SIG-M5 treated with dmso at 0.1 percent for 504 hours (cell line): ENCODE measurements at regions not wholly inside any gene's neighbourhood (a gene's known extent, or its start where the extent isn't known, plus 50 kb on each side); places are given as distances from the start of the nearest gene placed in this dataset.

Source experiments
- DNase-seq: peaks from one replicate; lab custom pipeline; 2025; ENCODE audit not compliant: unreplicated experiment; lab: John Stamatoyannopoulos, UW

DNA sequence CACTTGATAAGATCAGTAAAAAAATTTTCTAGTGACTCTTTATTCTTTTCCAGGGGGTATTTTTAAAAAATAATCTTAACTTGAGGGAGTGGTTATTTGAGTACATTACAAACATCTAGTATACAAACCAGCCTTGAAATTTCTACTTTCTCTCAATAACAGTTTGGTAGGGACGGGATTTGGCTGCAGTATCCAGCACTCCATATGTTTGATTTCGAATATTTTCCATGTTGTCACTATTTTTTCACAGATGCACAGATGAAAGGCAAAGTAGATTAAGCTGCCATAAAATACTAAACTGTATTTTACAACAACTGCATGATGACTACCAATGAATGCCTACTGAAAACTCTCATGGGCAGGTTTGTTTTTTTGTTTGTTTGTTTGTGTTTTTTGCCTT lies 225.0 kb downstream of the COX7B2 start:
- DNase-seq: no peak

DNA sequence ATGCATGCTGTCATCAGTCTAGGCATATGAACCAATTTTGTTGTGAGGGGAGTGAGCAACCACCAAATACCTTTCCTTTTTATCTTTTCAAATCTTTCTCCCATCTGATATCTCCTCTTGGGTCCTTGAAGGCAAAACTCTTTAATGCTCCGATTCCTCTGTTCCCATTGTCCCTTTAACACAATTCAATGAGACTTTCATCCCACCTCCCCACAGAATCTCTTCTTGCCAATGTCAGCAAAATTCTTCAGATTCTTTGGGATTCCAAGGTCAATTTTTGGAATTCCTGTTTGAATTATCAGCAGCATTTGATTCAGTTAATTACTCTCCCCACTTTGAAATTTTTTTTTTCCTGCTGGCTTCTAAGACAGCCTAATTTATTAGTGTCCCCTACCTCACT lies 232.7 kb downstream of the COX7B2 start:
- no peak for DNase-seq

DNA sequence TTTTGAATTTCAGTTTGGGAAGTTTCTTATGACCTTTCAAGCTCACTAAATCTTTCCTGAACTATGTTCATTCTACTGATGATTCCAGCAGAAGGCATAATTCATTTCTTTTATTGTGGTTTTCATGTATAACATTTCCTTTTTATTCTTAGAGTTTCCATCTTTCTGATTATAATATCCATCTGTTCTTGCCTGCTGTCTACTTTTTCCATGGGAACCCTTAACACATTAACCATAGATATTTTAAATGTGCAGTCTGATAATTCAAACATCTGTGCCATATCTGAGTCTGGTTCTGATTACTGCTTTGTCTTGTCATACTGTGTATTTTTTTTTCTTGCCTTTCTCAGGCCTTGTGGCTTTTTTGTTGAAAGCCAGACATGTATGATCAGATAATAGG lies 234.7 kb downstream of the COX7B2 start:
- DNase-seq: no peak

DNA sequence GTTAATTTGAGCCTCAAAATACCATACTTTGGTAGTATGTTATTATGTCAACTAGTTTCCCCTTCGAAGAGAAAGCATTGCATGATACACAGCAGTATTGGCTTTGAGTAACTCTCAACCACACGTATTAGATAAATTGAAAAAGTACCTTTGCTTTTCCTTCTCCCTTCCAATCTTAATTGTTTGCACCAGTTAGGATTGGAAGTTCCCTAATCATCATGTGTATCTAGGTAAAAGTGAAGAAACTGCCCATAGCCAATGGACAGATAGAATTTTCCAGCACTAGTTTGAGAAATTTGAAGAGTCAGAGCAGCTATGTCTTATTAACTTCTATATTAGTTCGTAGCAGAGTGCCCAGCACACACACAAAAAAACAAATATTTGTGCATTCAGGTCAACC lies 241.3 kb downstream of the COX7B2 start:
- DNase-seq: no peak

DNA sequence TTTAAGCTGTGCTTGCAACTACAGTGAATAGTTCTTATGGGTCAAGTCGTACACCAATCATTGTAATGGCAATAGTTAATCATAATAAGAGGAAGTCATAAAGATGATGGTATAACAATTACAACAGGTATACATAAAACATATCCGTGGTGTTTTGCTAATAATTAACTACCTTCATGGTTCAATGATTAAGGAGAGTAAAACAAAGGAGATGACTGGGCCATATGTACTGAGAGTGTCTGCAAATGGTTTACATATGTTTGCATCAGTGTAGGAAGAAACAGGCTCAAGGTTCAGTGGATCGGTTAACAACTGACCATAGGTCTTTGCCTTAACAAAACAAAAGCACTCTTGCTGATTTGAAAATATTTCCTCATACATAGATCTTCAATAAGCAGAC lies 253.0 kb downstream of the COX7B2 start:
- DNase-seq: no peak

DNA sequence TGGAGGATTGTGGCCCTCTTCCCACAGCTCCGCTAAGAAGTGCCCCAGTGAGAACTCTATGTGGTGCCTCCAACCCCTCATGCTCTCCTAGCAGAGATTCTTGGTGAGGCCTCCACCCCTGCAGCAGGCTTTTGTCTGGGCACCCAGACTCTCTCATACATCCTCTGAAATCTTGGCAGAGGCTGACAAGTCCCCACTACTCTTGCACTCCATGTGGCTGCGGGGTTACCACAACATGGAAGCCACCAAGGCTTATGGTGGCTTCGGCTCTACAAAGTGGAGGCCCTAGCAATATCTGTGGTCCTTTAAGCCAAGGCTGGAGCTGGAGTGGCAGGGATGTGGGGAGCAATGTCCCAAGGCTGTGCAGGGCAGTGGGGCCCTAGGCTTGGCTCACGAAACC lies 255.2 kb downstream of the COX7B2 start:
- DNase-seq: no peak

DNA sequence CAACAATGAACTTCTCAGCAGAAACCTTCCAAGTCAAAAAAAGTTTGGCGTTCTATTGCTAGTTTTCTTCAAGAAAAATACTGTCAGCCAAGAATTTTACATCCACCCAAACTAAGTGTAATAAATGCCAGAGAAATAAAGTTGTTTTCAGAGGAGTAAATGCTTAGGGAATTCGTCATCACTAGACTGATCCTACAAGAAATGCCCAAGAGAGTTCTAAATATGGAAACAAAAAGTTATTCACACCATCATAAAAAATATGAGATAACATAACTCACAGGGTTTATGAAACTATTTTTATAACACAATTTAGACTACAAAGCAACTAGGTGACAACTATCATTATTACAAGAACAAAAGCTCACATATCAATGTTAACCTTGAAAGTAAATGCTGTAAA lies 259.5 kb upstream of the GABRA2 start:
- no peak for DNase-seq

DNA sequence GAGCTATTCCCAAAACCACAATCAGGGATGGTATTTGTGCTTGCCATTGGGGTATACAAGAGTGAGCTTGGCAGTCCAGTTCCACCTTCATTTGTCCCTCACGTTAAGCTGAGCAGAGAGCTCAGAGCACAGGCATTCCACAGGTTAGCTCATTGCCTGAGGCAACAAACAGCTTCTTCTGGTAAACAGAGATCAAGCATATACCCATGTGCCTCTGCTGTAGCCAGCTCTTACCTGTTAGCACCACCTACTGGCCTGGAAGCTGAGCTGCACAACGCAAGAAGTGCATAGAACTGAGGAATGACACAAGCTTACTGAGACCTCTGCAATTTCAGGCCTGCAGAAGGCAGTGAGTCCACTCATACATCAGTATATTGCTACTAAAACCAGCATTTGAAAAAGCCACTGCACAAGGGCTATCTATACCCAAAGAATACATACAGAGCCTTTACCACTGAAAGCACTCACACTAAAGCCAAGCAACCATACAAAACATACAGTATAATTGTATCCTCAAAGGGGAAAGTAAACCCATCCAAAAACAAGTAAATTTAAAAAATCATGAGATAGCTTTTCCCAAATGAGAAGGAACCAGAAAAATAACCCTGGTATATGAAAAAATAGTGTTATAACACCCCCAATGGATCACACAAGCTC lies 258.3 kb upstream of the GABRA2 start:
- peak; percentile 5 for DNase-seq

DNA sequence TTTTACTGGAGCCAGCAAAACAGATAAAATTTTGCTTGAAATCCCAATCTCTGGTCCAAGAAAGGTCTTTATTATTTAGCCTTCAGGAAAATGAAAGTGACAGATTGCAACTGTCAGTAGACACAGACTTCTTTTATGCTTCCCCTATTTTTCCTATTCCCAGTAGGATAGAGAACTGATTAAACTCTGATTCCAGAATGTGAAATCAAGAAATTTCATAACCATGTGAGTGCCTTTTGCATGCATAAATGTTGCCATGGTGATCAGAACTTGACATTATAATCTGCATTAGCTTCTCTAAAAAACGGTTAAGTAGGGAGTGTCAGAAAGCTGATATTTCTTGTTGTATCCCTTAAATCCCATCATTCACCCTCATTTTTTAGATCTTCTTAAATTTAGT lies 255.2 kb upstream of the GABRA2 start:
- DNase-seq: no peak
